CD4-positive, alpha-beta T cell treated with Interleukin-15 for 4 hours (primary cell): ENCODE measurements at regions not wholly inside any gene's neighbourhood (a gene's known extent, or its start where the extent isn't known, plus 50 kb on each side); places are given as distances from the start of the nearest gene placed in this dataset.

Source experiments
- DNase-seq: peaks from one replicate; pipeline ENCODE4 v3.0.0-alpha.2; 2020; ENCODE audit warnings: low spot score

- DNase-seq: no peak
Measured at GRCh38 chr9:73655831-73656230, 504.2 kb downstream of the ANXA1 start.

DNA sequence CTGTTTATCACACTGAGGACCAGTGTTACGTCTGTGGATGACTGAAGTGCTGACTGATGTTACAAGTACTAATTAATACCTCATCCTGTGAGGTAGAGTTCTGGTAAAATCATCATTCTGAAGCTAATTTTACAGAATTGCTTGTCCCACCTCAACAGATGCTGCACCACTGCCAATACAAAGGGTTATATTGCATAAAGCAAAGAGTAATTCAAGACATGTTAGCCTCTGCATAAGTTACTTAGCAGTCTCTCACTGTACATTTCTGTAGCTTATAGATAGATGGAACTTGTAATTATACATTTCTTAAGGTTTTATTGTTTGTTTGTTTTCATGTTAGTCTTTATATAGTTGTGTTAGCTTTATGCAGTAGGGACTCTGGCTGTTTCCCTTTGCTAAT is 513.6 kb downstream of the ANXA1 start:
- DNase-seq: no peak

- no peak for DNase-seq
Measured at GRCh38 chr9:73667749-73668148, 516.1 kb downstream of the ANXA1 start.

DNA sequence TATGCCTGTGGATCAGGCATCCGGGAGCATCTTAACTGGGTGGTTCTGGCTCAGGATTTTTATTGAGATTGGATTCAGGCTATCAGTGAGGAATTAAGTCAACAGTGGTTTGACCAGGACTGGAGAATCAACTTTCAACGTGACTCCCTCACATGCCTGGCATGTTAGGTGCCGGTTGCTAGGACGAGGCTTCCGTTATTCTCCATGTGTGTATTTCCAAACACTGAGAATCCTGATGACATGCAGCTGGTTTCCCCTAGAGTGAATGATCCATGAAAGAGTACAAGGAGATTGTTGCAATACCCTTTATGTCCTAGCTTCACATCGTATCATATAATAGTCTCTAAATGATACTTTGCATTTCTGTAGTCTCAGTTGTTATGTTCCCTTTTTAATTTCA is 529.2 kb downstream of the ANXA1 start:
- DNase-seq: no peak

DNA sequence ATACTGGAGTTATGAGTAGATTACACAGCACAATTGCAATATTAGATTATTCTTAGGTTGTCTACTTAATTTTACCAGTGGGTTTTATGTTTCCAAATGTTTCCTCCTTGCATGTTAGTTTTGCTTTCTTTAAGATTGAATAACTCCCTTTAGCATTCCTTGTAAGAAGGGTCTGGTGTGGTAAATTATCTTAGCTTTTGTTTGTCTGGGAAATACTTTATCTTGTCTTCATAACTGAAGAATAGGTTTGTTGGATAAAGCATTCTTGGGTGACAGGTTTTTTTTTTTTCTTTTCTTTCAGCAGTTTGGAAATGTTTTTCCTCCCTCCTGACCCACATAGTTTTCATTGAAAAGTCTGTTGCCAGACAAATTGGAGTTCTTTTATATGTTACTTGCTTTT is 531.1 kb downstream of the ANXA1 start:
- no peak for DNase-seq

- DNase-seq: no peak
Measured at GRCh38 chr9:73683862-73684591, 532.4 kb downstream of the ANXA1 start.

GRCh38 chr9:73684601-73685000 is 532.9 kb downstream of the ANXA1 start:
- DNase-seq: no peak

GRCh38 chr9:73685786-73686185 is 534.1 kb downstream of the ANXA1 start:
- DNase-seq: no peak

- DNase-seq: no peak
Measured at GRCh38 chr9:73689051-73689870, 537.6 kb downstream of the ANXA1 start.

DNA sequence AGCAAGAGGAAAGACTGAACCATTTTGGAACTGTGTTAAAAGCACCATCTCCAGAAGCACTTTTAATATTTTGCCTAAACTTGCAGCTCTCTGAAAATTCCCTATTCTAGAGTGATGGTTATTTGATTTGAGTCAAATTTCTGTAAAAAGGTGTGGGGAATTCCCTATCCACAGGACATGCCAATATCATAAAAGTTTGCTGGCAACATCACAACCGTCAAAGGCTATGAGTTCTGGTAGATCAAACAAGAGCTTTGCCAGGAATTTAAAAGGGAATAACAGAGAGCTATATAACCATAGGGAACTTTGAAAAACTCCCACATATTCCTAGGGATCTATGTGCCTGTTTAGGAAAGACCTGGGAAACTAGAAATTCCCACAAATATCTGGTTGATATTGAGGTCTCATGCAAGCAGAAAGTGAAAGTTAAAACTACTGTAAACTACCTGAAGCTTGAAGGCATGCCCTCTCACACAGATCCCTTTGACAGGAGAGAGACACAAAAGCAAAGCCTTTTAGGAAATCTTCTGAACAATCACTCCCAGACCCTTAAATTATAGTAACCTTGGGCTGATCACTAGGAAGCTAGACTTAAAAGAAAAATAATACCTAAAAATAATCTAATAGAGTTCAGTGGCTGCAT is 549.9 kb downstream of the ANXA1 start:
- DNase-seq: no peak

DNA sequence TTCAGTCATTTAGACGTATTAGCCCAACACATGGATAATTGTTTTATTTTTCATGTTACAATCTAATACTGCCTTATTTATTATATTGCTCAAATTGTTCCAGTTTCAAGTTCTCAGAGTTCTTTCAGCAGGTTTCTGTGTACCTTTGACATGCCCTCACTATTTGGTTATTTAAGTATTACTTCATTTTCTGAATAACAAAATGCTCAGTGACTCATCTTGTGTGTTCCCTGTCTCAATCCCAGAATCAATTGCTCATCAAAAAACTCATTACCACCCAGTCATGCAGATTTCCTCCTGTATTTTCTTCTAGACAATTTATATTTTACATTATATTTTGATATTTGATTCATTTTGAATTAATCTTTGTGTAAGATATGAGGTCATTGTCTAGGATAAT is 562.6 kb downstream of the ANXA1 start:
- no peak for DNase-seq

GRCh38 chr9:73715591-73715990 is 563.9 kb downstream of the ANXA1 start:
- no peak for DNase-seq

DNA sequence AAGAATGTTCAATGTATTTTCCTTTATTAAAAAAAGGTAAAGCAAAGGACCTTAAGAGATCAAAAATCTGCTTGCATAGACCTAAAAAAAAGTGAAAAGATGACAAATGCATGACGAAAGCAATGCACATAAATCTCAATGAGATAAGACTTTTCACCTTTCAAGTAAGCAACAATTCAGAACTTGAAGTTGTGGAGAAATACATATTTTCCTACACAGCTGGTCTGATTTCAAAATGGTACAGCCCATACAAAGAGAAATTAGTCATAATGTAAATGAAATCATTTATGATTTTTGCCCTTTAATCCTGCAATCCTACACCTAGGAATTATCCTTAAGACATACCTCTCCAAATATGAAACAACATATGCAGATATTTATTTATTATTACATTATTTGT is 568.0 kb downstream of the ANXA1 start:
- DNase-seq: no peak

DNA sequence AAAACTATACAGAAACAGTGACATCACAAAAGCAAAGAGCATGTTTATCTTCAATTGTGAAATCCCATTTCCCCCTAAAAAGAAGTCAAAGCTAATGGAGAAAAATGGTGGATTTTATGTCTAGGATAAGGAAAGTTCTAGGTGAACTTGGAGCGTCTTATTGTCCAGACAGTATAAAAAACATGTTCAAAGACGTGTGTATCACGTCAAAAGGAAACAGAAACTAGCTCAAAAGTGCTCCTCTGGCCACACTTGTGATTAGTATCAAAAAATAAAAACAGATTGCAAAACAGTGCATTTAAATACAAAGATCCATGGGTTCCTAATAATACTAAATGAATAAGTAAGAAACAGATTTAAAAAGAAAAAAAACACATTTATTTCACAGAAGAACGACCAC is 568.9 kb downstream of the ANXA1 start:
- no peak for DNase-seq

DNA sequence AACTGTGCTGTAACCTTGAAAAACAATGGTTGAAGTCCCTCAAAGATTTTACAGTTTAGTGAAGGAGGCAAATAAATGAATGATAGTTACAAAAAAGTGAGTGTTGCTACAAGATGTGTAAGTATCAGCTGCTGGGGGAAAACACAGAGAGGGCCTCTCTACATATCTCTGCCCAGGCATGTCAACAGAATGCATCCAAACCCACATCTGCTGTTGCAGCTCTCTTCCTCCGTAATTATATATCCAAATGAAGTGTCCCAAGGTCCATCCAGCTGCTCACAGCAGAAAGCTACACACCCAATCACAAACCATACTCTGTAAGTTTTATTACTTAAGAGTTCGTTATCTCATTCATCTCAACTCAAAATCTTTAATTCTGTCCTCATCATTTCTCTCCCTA is 584.6 kb downstream of the ANXA1 start:
- no peak for DNase-seq

DNA sequence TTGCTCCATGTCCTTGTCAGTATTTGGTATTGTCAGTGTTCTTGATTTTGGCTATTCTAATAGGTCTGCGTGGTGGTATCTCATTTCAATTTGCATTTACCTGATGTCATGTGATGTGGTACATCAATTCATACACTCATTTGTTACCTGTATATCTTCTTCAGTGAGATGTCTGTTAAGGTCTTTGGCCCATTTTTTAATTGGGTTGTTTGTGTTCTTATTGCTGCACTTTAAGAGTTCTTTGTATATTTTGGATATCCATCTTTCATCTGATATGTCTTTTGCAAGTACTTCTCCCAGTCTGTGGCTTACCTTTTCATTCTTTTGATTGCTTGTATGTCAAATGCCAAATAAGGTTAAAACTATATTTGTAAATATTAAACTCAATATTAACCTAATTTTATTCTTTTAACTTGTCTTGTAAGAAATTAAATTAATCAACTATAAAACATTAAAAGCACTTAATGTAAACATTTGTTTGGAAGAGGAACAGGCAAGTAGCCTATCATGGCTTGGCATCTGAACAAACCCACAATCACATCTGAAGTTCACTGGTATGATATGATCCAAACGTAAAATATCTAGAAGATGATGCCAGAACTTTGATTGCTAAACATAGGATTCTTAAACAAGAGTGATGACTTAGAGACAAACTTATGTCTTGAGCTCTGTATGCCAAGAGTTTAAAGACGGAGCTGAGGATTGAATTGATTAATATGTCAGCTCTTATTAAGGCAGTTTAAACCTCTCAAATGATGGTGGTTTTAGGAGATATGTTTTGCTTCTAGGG is 587.3 kb downstream of the ANXA1 start:
- no peak for DNase-seq

DNA sequence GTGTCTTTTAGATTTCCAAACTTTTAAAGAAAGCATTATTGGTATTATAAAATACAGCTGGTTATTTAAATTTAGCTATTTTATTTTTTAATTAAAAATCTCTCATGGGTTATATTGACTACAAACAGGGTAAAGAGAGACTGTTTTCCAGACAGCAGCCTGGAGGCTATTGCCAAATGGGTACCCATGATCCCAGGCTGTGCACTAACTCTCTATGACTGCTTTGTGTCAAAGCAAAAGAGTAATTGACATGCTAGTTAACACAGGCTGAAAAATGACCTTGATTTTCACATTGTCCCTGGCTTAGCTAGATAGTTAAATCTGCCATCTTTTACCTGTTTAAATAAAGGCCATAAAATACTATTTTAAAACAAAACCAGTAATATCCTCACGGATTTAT is 589.7 kb downstream of the ANXA1 start:
- DNase-seq: no peak

DNA sequence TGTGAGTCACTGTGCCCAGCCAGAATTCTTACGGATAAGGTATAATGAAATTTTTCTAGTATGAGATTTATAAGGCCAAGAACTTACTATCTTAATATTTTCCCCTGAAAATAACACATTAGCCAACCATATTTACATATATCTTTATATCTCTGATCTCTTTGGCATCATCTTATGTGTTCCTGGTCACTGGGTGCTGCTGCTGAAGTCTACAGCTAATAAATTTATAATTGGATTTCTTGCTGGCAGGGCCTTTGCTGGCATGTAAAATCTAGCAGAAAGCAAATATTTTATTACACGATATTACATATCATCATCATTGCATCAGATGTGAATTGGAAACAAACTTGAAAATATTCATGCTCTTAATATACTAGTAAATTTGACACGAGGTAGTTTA is 590.7 kb downstream of the ANXA1 start:
- no peak for DNase-seq

- no peak for DNase-seq
Measured at GRCh38 chr9:73743826-73744225, 592.2 kb downstream of the ANXA1 start.

- no peak for DNase-seq
Measured at GRCh38 chr9:73745598-73745997, 593.9 kb downstream of the ANXA1 start.

DNA sequence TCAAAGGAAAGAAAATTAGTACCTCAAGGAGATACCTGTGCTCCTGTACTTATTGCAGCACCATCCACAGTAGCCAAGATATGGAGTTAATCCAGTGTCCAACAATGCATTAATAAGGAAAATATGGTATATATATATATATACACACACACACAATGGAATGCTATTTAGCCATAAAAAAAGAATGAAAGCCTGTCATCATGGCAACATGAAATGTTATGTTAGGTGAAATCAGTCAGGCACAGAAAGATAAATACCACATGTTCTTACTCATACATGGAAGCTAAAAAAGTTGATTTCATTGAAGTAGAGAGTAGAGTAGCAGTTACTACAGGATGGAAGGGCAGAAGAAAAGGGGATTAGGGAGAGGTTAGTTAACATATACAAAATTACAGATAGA is 601.5 kb downstream of the ANXA1 start:
- DNase-seq: no peak

GRCh38 chr9:73761905-73762304 is 610.2 kb downstream of the ANXA1 start:
- no peak for DNase-seq
